ENCODE measurements at regions not wholly inside any gene's neighbourhood (a gene's known extent, or its start where the extent isn't known, plus 50 kb on each side); places are given as distances from the start of the nearest gene placed in this dataset.

DNA sequence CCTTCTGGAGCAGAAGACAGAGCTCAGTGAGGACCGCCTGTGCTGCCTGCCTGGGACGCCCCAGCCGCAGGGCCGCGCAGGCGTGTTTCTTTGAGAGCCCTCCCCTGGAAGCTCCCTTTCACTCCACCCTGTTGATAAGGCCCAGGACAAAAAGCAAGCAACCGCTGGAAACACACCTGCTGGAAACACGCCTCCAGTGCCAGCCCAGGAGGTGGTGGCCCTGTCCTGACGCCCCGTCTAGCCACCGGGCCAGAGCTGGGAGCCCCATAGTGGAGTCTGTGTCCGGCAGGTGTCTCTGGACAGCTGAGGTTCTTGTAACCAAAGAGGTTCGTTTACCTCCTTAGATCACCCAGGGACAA lies 173.8 kb downstream of the KATNAL1 start:
- no peak overlapping the region for H3K27ac Mint-ChIP-seq

More for the DNA sequence above, 173.8 kb downstream of the KATNAL1 start:
- DNase-seq (ENCODE audit: low spot score): no peak
- no peak for ATAC-seq
- Histone ChIP-seq H3K4me3 (no peak overlapping the region), H4K20me1 (replicated peaks; ENCODE audit: insufficient read depth) (no peaks in the 10 kb centered on the region), H3K4me1 (ENCODE audit: insufficient read depth) (no peaks in the 10 kb centered on the region), H3K27me3 (ENCODE audit: insufficient read depth) (no peaks in the 10 kb centered on the region), H3K36me3 (ENCODE audit: insufficient read depth) (no peaks in the 10 kb centered on the region), H3K4me2 (no peak overlapping the region), H3K9me2 (ENCODE audit: insufficient read depth) (no peaks in the 10 kb centered on the region), H2AFZ (no peak overlapping the region), H3F3A (replicated peaks; ENCODE audit: low read depth) (no peaks in the 10 kb centered on the region), H3K27ac (ENCODE audit: low read depth) (no peak overlapping the region), H3K79me2 (replicated peaks; ENCODE audit: insufficient read depth) (no peaks in the 10 kb centered on the region)
- H3K4me3 Mint-ChIP-seq: no peak overlapping the region
- TF ChIP-seq NANOG (IDR thresholded peaks at IDR 0.05; ENCODE audit: borderline replicate concordance): no peak
- TF ChIP-seq, protein P1, sequence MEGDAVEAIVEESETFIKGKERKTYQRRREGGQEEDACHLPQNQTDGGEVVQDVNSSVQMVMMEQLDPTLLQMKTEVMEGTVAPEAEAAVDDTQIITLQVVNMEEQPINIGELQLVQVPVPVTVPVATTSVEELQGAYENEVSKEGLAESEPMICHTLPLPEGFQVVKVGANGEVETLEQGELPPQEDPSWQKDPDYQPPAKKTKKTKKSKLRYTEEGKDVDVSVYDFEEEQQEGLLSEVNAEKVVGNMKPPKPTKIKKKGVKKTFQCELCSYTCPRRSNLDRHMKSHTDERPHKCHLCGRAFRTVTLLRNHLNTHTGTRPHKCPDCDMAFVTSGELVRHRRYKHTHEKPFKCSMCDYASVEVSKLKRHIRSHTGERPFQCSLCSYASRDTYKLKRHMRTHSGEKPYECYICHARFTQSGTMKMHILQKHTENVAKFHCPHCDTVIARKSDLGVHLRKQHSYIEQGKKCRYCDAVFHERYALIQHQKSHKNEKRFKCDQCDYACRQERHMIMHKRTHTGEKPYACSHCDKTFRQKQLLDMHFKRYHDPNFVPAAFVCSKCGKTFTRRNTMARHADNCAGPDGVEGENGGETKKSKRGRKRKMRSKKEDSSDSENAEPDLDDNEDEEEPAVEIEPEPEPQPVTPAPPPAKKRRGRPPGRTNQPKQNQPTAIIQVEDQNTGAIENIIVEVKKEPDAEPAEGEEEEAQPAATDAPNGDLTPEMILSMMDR (conservative IDR thresholded peaks at IDR 0.05; ENCODE audit: low read depth in 2 of 2): no peak
- no peak for TF ChIP-seq JUNB (IDR thresholded peaks at IDR 0.05; ENCODE audit: unreplicated experiment)
- no peak for TF ChIP-seq ZNF462 (CRISPR knock-in tag; IDR thresholded peaks at IDR 0.05)
- TF ChIP-seq EZH2phosphoT487 (IDR thresholded peaks at IDR 0.05; ENCODE audit: unreplicated experiment): no peak
- TF ChIP-seq EZH2 (IDR thresholded peaks at IDR 0.05; ENCODE audit: low read depth, unreplicated experiment): no peak
- TF ChIP-seq CREB1 (CRISPR knock-in tag; IDR thresholded peaks at IDR 0.05; ENCODE audit: low read depth): no peak
- no peak for TF ChIP-seq ZNF114 (CRISPR knock-in tag; IDR thresholded peaks at IDR 0.05)
- no peak for TF ChIP-seq POLR2AphosphoS5 (IDR thresholded peaks at IDR 0.05; ENCODE audit: low read depth)
- H3K27me3 Mint-ChIP-seq (ENCODE audit: insufficient read depth, low read depth, poor library complexity): peaks cover 5% of the 10 kb centered on the region
- no peaks in the 10 kb centered on the region for H3K9me3 Mint-ChIP-seq
- H3K4me1 Mint-ChIP-seq: peaks cover 3% of the 10 kb centered on the region; the same call in 2 of the 3 replicates
- H3K36me3 Mint-ChIP-seq (ENCODE audit: low read depth): no peaks in the 10 kb centered on the region

Measured in GM23338 (cell line).